Stimulated activated CD8-positive, alpha-beta memory T cell treated with anti-CD3 and anti-CD28 coated beads, Interleukin-4, amount 100 ng/mL, for 4 hours (primary cell): ENCODE measurements at regions not wholly inside any gene's neighbourhood (a gene's known extent, or its start where the extent isn't known, plus 50 kb on each side); places are given as distances from the start of the nearest gene placed in this dataset.

Source experiments
- DNase-seq, 2 donors: peaks; one replicate each; pipeline ENCODE4 v3.0.0-alpha.2; 2020; ENCODE audit warnings: low read depth in 2 of 2, low spot score in 1 of 2

DNA sequence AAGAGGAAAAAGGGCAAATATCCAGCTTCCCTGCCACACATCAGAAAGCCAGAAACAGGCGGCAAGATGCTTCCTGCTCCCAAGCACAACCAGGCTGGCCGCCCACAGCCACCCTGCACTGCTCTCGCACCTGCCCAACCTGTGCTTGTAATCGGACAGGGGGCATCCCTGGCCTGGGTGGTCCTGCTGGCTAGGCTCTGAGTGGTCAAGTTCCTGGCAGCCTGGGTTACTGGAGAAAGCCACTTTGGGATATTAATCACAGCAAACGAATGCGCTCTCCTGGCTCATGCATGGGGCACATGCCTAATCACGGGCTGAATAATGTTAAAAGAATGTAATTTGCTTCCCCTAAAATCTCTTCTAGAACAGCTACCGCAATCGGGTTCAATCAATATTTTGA lies 442.4 kb downstream of the MCTP2 start:
- no peak for DNase-seq

DNA sequence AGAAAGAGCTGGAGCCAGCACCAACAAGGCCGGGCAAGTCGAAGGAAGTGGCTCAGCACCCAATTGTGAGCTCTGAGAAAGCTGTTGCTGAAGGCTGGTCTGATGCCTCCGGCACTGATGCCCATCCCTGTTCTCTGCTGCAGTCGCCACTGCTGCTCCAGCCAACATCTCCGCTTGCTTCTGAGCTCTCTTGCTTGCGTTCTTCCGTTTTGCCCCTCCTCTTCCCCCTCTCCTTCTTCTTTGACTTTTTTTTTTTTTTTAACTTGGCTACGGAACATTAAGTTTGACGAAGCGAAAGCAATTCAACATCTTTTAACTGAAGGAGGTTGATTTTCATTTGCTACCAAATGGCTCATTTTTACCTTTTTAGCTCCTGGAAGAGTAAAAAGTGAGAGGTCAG lies 442.9 kb downstream of the MCTP2 start:
- no peak for DNase-seq

DNA sequence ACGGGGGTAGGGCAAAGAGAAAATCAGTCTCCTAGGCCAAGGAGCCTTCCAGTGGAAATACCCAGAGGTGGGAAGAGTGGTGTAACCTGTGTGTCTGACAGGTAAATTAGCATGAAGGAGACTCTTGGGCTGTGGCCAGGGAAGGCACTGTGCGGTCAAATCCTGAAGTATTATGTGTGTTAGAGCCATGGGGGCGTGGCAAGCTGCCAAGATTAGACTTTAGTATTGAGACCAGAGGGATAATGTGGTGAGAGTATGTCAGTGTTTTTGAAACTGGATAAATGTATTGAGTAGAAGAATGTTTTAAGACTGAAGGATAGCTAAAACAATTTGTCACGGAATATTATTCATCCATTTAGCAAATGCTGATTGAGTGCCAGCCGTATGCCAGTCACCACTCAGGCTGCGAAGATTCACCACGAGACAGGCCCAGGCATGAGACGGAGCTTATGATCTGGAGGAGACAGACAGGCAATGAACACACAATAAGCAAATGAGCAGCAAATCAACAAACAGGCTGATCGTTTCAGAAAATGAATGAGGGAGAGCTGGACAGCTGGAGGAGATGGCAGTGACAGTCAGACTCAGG lies 445.9 kb downstream of the MCTP2 start:
- no peak for DNase-seq

DNA sequence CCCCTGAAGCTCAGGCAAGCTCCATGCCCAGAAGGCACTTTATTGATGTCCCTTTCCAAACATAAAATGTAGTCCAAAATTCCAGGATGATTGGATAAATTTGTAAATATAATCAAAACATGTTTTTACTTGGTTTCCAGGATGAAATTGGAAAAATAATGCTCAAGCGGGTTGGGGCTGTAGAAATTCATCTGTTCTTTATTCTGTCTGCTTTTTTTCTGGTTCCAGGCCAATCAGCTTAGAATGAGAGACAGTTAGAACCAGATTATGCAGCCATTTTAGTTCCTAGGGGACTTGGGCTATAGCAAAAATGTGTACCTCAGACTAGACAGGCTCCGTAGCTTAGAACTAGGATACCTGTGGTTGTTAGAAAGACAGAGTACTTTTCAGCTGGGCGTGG lies 450.8 kb downstream of the MCTP2 start:
- DNase-seq, result no peak

DNA sequence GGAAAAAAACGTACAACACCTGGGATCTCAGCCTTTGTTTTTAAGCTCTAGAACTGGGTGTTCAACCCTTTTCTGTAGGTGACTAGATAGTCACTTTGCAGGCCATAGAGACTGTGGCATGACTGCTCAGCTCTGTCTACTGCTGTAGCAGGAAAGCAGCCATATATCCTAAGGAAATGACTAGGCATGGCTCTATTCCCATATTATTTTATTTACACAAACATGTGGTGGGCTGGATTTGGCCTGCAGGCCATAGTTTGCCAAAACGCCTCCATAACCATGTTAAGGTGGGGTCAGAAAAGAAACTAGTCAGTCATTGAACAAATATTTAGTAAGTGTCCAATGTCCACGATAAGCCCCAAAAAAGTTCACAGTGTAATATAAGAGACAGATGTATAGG lies 452.5 kb downstream of the MCTP2 start:
- no peak for DNase-seq

DNA sequence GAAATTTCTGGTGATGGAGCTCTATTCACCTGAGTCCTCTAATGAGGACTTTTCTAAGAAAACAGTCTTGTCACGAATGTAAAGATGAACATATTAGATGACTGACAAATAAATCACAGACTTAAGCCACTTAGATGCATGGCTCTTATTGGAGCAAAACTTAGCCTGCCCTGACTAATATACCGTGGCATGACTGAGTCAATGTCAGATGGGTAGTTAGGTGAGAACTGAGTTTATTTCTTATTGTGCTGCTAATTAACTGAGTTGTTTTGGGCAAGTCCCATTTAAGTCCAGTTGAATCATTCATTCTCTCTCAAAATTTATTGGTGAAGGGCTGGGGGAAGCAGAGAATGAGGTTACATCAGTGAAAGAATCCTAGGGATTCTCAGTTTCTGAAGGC lies 459.8 kb downstream of the MCTP2 start:
- DNase-seq, result no peak

DNA sequence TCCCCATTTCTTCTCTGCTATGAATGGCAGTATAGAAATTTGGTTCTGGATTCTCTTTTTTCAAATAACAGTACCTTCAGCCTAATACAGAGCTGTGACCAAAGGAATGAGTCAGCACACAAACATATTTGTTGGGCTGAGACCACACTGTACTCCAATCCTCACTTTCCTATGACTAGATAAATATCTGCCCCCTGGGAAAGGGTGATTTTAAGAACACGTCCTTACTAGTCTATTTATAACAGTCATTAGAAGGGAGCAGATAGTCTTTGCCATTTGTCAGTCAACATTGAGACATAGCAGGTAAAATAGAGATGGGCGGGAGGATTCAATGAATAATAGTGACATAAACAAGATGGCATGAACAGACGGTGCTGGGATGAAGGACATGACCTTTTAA lies 461.3 kb downstream of the MCTP2 start:
- DNase-seq, result no peak

DNA sequence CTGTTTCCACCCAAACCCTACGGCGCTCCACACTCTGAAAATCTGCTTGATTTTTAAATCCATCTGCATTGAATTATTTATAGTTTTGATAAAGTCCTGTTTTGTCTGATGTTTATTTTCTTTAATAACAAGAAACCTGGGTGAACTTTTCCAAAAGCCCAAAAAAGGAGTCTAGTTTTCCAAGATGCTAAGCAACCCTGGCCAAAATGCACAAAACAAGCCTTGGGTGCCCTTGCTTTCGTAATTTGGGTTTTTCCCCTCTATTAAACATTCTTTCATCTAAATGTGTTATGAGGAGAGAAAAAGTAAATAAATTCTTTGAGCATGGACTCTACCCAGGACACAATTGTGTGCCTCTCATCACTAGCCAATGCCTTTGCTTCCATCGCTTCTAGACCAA lies 468.9 kb downstream of the MCTP2 start:
- DNase-seq, result no peak

DNA sequence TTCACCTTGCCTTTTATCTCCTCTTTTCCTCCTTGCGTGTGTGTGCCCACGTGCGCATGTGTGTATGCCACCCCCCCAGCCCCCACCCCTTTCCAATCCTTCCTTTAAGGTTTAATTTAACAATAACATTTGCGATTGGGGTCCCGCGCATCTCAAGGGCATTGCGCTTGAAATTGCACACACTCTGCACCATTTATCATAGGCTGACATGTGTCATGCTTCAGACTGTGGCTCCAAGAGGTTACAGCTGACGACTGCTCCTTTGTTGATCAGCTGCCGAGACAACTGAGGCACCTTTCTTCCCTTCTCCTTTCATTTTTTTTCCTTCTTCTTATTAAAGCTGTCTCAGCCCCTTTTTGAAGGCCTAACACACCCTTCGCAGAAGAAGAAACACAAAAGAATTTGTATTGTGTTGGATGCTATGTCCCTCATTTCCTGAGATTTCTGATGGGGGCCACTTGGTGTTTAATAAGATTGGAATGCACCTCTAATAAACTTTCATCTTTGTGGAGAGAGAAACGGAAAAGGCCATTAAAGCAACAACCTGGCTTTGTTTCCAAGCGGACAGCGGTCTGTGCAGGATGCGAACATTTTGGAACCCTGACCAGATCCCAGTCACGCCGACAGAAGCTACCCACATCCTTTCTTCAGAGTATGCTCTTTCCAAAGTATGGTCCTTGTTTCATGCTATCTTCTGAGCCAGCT lies 470.1 kb downstream of the MCTP2 start:
- DNase-seq, result no peak

DNA sequence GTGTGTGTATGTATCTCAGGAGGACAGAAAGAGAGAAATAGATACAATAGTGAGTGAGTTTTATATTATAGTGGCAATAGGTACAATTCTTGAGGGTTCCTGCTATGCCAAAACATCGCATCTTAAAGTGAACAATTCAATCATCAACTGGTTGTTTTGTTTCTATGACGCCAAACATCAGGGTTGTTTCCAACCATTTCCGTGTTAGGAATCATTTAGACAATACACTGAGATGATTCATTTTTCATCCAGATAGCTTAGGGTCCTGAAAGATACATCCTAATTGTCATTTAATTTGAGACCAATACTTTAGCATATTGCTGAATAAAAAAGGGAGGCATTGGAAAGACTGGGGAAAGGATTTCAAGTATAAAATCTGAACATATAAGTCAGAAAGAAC lies 472.2 kb downstream of the MCTP2 start:
- DNase-seq, result no peak

DNA sequence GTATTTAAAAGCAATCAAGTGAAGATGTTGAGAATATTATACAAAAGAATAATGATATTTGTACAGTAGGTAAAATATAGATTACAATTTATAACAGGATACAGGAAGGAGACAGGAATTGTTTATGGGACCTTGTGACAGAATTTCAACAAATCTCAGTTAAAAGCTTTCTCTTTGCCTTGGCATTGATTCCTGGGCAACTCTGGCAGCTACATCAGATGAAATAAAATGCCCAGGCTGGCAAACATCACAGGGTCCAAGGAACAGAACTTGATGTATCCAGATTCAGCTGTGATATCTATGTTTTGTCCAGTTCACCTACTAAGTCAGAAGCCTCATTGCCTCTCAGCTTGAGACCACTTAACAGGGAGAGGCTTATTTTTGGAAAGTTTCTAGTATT lies 473.1 kb downstream of the MCTP2 start:
- DNase-seq, result no peak

DNA sequence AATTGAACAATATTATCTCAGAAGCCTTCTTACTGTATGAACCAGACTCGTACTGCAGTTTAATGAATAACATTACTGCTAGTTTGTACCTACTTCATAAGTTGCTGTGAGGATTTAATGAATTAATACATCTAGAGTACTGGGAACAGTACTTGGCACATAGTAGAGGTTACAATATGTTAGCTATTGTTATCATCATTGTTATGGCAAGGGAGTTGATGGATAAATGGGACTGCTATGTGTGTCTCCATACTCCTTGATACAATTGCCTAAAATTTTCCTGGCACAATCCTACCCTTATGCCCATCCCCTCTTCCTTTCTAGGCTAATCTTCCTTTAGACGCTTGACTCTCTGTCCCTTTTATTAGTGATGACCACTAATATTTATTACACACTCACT lies 473.6 kb downstream of the MCTP2 start:
- no peak for DNase-seq

DNA sequence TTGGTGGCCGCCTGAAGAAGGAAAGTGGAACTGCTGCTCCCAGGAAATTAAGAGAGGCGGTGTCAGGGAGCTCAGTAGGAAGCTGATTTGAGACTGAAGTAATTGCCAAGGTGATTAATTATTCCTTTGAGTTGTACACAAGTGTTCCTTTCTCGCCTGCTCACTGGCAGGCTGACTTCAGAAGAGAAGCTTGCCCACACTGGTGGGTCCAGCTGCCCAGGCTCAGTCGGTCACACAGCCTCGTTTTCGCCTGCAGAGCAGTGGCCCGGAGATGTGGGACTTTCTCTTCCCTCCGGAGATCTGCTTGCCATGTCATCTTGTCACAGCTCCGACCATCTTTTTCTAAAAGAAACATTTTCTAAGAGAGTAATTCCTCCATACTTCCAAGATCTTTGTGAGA lies 478.0 kb downstream of the MCTP2 start:
- no peak for DNase-seq

DNA sequence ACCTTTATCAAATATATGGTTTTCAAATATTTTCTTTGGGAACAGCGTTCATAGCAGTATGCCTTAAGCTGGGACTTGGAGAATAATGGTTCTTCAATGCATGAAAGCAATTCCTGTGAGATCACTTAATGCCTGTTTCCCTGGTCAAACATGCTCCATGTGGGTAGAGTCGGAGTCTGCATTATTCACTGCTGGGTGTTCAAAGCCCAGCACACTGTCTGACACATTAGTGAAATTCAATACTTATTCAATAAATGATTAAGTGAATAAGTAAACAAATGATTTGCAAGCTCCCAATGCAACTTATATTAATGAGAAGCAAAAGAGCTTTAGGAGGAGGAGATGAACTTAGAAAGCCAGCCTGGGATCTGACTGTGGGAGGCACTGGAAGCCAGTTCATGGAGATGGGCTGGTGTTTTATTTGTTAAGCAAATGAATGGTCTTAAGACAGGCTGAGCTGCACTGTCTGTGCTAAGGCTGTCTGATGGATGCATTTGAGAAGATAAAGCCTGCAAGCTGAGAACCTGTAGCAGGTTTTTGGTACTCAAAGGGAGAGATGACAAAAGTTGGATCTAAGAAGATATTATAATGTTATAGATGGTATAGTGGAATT lies 490.8 kb downstream of the MCTP2 start:
- DNase-seq, result no peak

DNA sequence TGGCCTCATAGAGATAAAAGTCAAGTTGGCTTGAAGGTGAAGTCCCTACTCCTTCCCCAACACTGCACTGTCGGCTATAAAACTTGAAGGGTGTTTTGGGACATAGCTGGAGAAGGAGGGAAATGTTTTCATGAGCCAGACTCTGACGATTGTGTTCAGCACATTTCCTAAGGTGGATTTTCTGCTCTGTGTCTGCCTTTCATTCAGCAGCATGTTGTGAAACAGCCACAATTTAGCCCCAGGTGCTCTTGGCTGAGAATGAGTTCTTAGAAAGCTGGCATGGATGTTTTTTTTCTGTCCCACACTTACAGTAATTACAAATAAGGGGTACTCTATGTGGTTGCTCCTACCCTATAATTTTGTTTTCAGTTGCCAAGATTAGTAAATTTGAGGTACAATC lies 492.4 kb downstream of the MCTP2 start:
- no peak for DNase-seq

DNA sequence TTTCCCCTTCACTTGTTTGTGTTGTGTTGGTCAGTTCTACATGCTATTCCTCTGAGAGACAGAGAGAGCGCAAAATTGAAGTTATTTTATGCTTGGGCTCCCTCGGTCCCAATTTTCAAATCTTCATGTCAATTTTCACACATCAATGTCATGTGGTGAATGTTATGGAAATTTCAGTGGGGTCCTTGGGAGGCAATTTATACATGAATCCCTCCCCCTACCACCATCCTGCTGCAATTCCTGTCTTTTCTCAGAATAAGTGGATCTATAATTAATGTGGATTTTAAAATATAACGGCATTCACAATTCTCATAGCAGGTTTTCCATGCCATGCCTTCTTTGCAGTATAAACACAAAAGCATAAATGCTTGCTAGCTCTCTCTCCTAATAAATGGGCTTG lies 499.9 kb downstream of the MCTP2 start:
- no peak for DNase-seq

DNA sequence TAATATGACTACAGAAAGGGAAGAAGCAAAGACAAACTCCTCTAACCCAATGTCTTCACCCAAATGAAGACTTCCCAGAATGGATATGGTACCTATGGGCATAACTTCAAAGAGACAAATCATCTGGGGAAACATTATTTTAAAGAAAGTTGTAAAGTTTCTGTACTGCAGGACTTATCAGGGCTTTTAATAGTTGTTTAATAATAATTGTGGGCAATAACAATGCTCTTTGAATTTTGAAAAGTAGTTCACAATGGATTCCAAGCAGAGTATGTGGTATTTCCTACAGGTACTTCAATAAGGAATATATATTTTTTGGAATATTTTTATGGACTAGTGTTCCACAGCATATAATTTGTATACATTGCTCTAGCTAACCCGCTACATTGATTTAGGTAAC lies 503.1 kb downstream of the MCTP2 start:
- DNase-seq, result no peak

DNA sequence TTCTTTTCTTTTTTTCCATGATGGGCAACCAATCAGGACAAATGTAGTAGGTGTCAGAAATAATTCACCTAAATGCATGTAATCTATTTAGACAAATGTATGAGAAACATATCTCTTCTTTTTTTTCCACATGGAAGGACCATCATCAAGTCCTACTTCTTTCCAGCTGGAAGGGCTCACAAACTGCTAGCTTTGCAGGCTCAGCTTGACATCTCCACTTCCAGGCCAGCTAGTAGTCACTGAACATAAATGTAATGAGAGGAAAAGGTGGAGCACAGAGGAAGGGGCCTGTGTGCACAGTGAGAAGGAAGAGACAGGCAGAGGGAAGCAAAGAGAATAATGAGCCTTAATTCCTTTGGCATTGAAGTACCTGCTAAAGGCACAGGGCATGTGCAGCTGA lies 504.9 kb downstream of the MCTP2 start:
- no peak for DNase-seq

DNA sequence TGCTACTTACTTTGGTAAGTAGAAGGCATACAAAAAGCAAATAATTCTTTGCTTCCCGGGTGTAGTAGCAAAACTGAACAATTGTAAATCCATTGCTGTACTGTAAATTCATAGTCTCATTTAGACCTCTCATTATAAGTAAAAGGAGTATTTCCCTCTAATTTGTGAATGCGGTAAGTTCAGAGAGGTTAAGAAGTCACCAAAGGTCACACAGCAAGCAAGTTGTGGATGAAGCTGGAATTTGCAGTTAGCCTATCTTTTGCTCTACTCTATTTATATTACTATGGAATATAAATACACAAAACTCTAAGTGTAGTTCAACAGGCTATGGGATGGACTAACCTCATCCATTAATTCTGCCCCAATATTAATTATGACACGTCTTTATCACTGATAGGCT lies 508.3 kb downstream of the MCTP2 start:
- no peak for DNase-seq

DNA sequence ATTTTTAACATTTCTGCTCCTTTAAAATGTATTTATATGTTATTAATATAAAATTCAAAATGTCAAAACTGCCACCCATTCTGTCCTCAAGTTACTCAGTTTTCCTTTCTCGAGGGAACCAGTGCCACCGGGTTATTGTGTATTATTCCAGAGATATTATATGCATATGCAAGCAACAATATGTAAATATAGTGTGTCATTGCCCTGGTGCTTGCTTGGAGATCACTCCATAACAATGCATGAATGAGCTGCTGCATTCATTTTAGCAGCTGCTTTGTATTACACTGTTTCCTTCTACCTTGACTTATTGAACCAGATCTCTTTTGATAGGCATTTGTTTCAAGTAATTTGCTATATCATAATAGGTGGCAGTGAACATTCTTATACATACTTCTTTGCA lies 509.1 kb downstream of the MCTP2 start:
- no peak for DNase-seq

DNA sequence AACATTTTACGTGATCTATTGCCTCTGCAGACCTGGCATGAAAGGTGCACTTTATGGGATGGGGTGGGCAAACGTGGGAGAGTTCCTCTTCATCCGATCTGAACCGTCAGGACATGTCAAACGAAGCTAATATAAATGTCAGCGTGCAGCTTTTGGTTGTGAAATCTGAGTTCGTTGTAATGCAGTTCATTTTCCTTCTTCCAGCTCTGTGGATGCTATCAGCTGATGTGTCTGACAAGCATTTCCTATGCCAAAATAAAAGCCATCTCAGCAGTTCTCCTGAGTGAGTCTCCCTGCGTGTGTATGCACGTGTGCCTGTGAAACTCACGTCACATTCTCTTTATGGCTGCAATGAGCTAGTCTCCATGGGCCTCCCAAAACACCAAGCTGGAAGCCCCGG lies 512.3 kb downstream of the MCTP2 start:
- no peak for DNase-seq

DNA sequence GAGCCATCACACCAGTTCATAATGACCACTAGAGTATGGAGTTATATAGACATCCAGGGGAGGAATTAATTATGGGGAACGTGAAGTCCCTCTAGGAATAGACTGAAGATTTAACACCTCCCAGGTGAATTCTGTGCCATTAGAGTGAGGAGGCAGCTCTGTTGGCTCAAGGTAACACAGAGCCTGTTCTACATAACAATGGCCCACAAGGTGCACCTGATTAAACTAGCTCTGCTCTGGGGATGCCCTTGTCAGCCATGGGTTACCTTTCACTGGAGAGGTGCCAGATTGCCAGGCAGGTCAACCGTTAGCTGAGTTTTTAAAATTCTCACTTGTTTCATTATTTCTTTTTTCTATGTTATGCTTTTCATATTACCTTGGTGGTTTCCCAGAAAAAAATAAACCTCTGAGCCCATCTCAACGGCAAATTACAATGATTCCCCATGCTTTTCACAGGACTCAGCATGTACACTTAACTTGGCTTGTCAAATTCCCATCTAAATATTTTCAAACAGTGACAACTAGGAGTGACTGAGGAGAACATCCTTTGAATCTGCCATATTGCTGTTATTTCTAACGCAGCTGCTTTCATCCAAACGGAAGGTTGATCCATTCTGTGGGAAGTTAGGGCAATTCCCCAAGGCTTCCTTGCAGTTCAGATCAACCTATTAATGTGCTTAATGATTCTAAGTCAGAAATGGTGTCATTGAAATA lies 512.9 kb downstream of the MCTP2 start:
- no peak for DNase-seq
